ENCODE measurements at regions not wholly inside any gene's neighbourhood (a gene's known extent, or its start where the extent isn't known, plus 50 kb on each side); places are given as distances from the start of the nearest gene placed in this dataset.

GRCh38 chr12:28606967-28607557, 416.8 kb downstream of the CCDC91 start:
- DNase-seq (ENCODE audit: low read depth in 1 of 2, low spot score in 1 of 2): no peak
- no peak for TF ChIP-seq CTCF (IDR thresholded peaks at IDR 0.05; ENCODE audit: low read depth, low read length)
- no peak overlapping the region for H3K27ac ChIP-seq

GRCh38 chr12:28610401-28611114, 420.3 kb downstream of the CCDC91 start:
- Histone ChIP-seq H3K4me3 (no peak overlapping the region), H3K9me3 (ENCODE audit: low read depth) (no peaks in the 10 kb centered on the region), H3K36me3 (no peaks in the 10 kb centered on the region), H3K27ac (no peak overlapping the region), H3K4me1 (ENCODE audit: low read depth) (no peaks in the 10 kb centered on the region), H3K27me3 (no peaks in the 10 kb centered on the region)
- peak in 1 of 2 donors; percentile 28 for DNase-seq (ENCODE audit: low read depth in 1 of 2, low spot score in 1 of 2)
- TF ChIP-seq CTCF (IDR thresholded peaks at IDR 0.05; ENCODE audit: low read depth, low read length): no peak

More at GRCh38 chr12:28606967-28607557, 416.8 kb downstream of the CCDC91 start:
- Histone ChIP-seq H3K27me3 (no peaks in the 10 kb centered on the region), H3K36me3 (no peaks in the 10 kb centered on the region), H3K4me1 (ENCODE audit: low read depth) (no peaks in the 10 kb centered on the region), H3K4me3 (no peak overlapping the region), H3K9me3 (ENCODE audit: low read depth) (no peaks in the 10 kb centered on the region)

- DNase-seq (ENCODE audit: low read depth in 1 of 2, low spot score in 1 of 2): peak in 1 of 2 donors; percentile 94
- no peak overlapping the region for H3K27ac ChIP-seq
- no peak for TF ChIP-seq CTCF (IDR thresholded peaks at IDR 0.05; ENCODE audit: low read depth, low read length)
These were observed 420.8 kb downstream of the CCDC91 start for GRCh38 chr12:28611115-28611435.

GRCh38 chr12:28611449-28611848, 421.2 kb downstream of the CCDC91 start:
- Histone ChIP-seq H3K36me3 (no peaks in the 10 kb centered on the region), H3K4me3 (no peak overlapping the region), H3K27ac (no peak overlapping the region), H3K27me3 (no peaks in the 10 kb centered on the region), H3K9me3 (ENCODE audit: low read depth) (no peaks in the 10 kb centered on the region), H3K4me1 (ENCODE audit: low read depth) (no peaks in the 10 kb centered on the region)
- no peak for DNase-seq (ENCODE audit: low read depth in 1 of 2, low spot score in 1 of 2)
- no peak for TF ChIP-seq CTCF (IDR thresholded peaks at IDR 0.05; ENCODE audit: low read depth, low read length)

More at GRCh38 chr12:28611115-28611435, 420.8 kb downstream of the CCDC91 start:
- no peaks in the 10 kb centered on the region for H3K4me1 ChIP-seq (ENCODE audit: low read depth)
- H3K9me3 ChIP-seq (ENCODE audit: low read depth): no peaks in the 10 kb centered on the region
- no peak overlapping the region for H3K4me3 ChIP-seq
- H3K36me3 ChIP-seq: no peaks in the 10 kb centered on the region
- H3K27me3 ChIP-seq: no peaks in the 10 kb centered on the region

- H3K4me1 ChIP-seq (ENCODE audit: low read depth): no peaks in the 10 kb centered on the region
- no peaks in the 10 kb centered on the region for H3K9me3 ChIP-seq (ENCODE audit: low read depth)
- H3K4me3 ChIP-seq: no peak overlapping the region
- H3K27ac ChIP-seq: no peak overlapping the region
- H3K27me3 ChIP-seq: no peaks in the 10 kb centered on the region
- TF ChIP-seq CTCF (IDR thresholded peaks at IDR 0.05; ENCODE audit: low read depth, low read length): no peak
- H3K36me3 ChIP-seq: no peaks in the 10 kb centered on the region
- DNase-seq (ENCODE audit: low read depth in 1 of 2, low spot score in 1 of 2): peak in 1 of 2 donors; percentile 67
These were observed 427.9 kb downstream of the CCDC91 start for GRCh38 chr12:28618171-28618570.
